ENCODE measurements at regions not wholly inside any gene's neighbourhood (a gene's known extent, or its start where the extent isn't known, plus 50 kb on each side); places are given as distances from the start of the nearest gene placed in this dataset.
"Not testable (repeated sequence)": the region's sequence is repeated elsewhere in the genome, so short reads cannot be mapped to it uniquely, and the experiment has no call there.

- no peak for DNase-seq (ENCODE audit: low read depth in 2 of 3, low spot score in 2 of 3)
Observed at GRCh38 chr15:61376961-61377360, 147.9 kb upstream of the RORA start.

GRCh38 chr15:61376516-61376915, 147.4 kb upstream of the RORA start:
- DNase-seq (ENCODE audit: low read depth in 2 of 3, low spot score in 2 of 3) = no peak

- no peak for DNase-seq (ENCODE audit: low read depth in 2 of 3, low spot score in 2 of 3)
Observed at GRCh38 chr15:61374848-61375247, 145.7 kb upstream of the RORA start.

GRCh38 chr15:61367953-61368352, 138.9 kb upstream of the RORA start:
- DNase-seq (ENCODE audit: low read depth in 2 of 3, low spot score in 2 of 3) = no peak

- DNase-seq (ENCODE audit: low read depth in 2 of 3, low spot score in 2 of 3) = no peak
Observed at GRCh38 chr15:61364871-61365270, 135.8 kb upstream of the RORA start.

- not testable (repeated sequence) for DNase-seq (ENCODE audit: low read depth in 2 of 3, low spot score in 2 of 3)
Observed at GRCh38 chr15:61362912-61363311, 133.8 kb upstream of the RORA start.

GRCh38 chr15:61344293-61344692, 115.2 kb upstream of the RORA start:
- no peak for DNase-seq (ENCODE audit: low read depth in 2 of 3, low spot score in 2 of 3)

GRCh38 chr15:61342390-61342789, 113.3 kb upstream of the RORA start:
- no peak for DNase-seq (ENCODE audit: low read depth in 2 of 3, low spot score in 2 of 3)

- no peak for DNase-seq (ENCODE audit: low read depth in 2 of 3, low spot score in 2 of 3)
Observed at GRCh38 chr15:61339516-61339915, 110.4 kb upstream of the RORA start.

GRCh38 chr15:61337541-61337940, 108.4 kb upstream of the RORA start:
- no peak for DNase-seq (ENCODE audit: low read depth in 2 of 3, low spot score in 2 of 3)

GRCh38 chr15:61336026-61336638, 107.0 kb upstream of the RORA start:
- DNase-seq (ENCODE audit: low read depth in 2 of 3, low spot score in 2 of 3) = no peak

GRCh38 chr15:61334714-61335113, 105.6 kb upstream of the RORA start:
- not testable (repeated sequence) for DNase-seq (ENCODE audit: low read depth in 2 of 3, low spot score in 2 of 3)

GRCh38 chr15:61331019-61331418, 101.9 kb upstream of the RORA start:
- DNase-seq (ENCODE audit: low read depth in 2 of 3, low spot score in 2 of 3) = no peak

GRCh38 chr15:61327019-61327631, 98.0 kb upstream of the RORA start:
- no peak for DNase-seq (ENCODE audit: low read depth in 2 of 3, low spot score in 2 of 3)

- DNase-seq (ENCODE audit: low read depth in 2 of 3, low spot score in 2 of 3) = no peak
Observed at GRCh38 chr15:61319892-61320291, 90.8 kb upstream of the RORA start.

GRCh38 chr15:61318802-61319525, 89.9 kb upstream of the RORA start:
- DNase-seq (ENCODE audit: low read depth in 2 of 3, low spot score in 2 of 3) = no peak

GRCh38 chr15:61318301-61318700, 89.2 kb upstream of the RORA start:
- DNase-seq (ENCODE audit: low read depth in 2 of 3, low spot score in 2 of 3) = no peak

- no peak for DNase-seq (ENCODE audit: low read depth in 2 of 3, low spot score in 2 of 3)
Observed at GRCh38 chr15:61315471-61315870, 86.4 kb upstream of the RORA start.

GRCh38 chr15:61314427-61314826, 85.3 kb upstream of the RORA start:
- no peak for DNase-seq (ENCODE audit: low read depth in 2 of 3, low spot score in 2 of 3)

GRCh38 chr15:61309617-61310016, 80.5 kb upstream of the RORA start:
- DNase-seq (ENCODE audit: low read depth in 2 of 3, low spot score in 2 of 3) = no peak

- DNase-seq (ENCODE audit: low read depth in 2 of 3, low spot score in 2 of 3) = no peak
Observed at GRCh38 chr15:61309031-61309511, 80.0 kb upstream of the RORA start.

- DNase-seq (ENCODE audit: low read depth in 2 of 3, low spot score in 2 of 3) = no peak
Observed at GRCh38 chr15:61308437-61308836, 79.3 kb upstream of the RORA start.
